ENCODE measurements at regions not wholly inside any gene's neighbourhood (a gene's known extent, or its start where the extent isn't known, plus 50 kb on each side); places are given as distances from the start of the nearest gene placed in this dataset.

- H3K4me3 ChIP-seq (ENCODE audit: control insufficient read depth, low read depth, low read length), result no peak overlapping the region
- TF ChIP-seq CTCF (IDR thresholded peaks at IDR 0.05; ENCODE audit: control insufficient read depth, insufficient read depth, low read depth, low read length, missing control alignments), result no peak
- DNase-seq (ENCODE audit: low read depth), result no peak
Observed at GRCh38 chr2:146207901-146208300, 1636.9 kb upstream of the ACVR2A start.

GRCh38 chr2:146207417-146207816 lies 1637.4 kb upstream of the ACVR2A start:
- H3K4me3 ChIP-seq (ENCODE audit: control insufficient read depth, low read depth, low read length), result no peak overlapping the region
- DNase-seq (ENCODE audit: low read depth), result no peak
- TF ChIP-seq CTCF (IDR thresholded peaks at IDR 0.05; ENCODE audit: control insufficient read depth, insufficient read depth, low read depth, low read length, missing control alignments), result no peak

GRCh38 chr2:146203064-146203624 lies 1641.7 kb upstream of the ACVR2A start:
- no peak for DNase-seq (ENCODE audit: low read depth)
- H3K4me3 ChIP-seq (ENCODE audit: control insufficient read depth, low read depth, low read length), result no peak overlapping the region
- TF ChIP-seq CTCF (IDR thresholded peaks at IDR 0.05; ENCODE audit: control insufficient read depth, insufficient read depth, low read depth, low read length, missing control alignments), result no peak

- no peak for TF ChIP-seq CTCF (IDR thresholded peaks at IDR 0.05; ENCODE audit: control insufficient read depth, insufficient read depth, low read depth, low read length, missing control alignments)
- H3K4me3 ChIP-seq (ENCODE audit: control insufficient read depth, low read depth, low read length), result no peak overlapping the region
- DNase-seq (ENCODE audit: low read depth), result no peak
Observed at GRCh38 chr2:146193619-146194018, 1651.2 kb upstream of the ACVR2A start.

- no peak for DNase-seq (ENCODE audit: low read depth)
- H3K4me3 ChIP-seq (ENCODE audit: control insufficient read depth, low read depth, low read length), result no peak overlapping the region
- TF ChIP-seq CTCF (IDR thresholded peaks at IDR 0.05; ENCODE audit: control insufficient read depth, insufficient read depth, low read depth, low read length, missing control alignments), result no peak
Observed at GRCh38 chr2:146189541-146189940, 1655.3 kb upstream of the ACVR2A start.

- no peak for TF ChIP-seq CTCF (IDR thresholded peaks at IDR 0.05; ENCODE audit: control insufficient read depth, insufficient read depth, low read depth, low read length, missing control alignments)
- H3K4me3 ChIP-seq (ENCODE audit: control insufficient read depth, low read depth, low read length), result no peak overlapping the region
- no peak for DNase-seq (ENCODE audit: low read depth)
Observed at GRCh38 chr2:146173934-146174333, 1654.0 kb upstream of the ZEB2 start.
